Lower leg skin (tissue), 3 donors: ENCODE measurements at regions not wholly inside any gene's neighbourhood (a gene's known extent, or its start where the extent isn't known, plus 50 kb on each side); places are given as distances from the start of the nearest gene placed in this dataset.

Source experiments
- CTCF ChIP-seq, 3 donors: fragments of 450-650 bp; IDR thresholded peaks; one replicate each; pipeline ENCODE4 v1.5.1; 2016; ENCODE audit warnings: antibody characterized with exemption in 3 of 3, mild to moderate bottlenecking in 3 of 3, moderate library complexity in 2 of 3
- POLR2A ChIP-seq, 2 donors: fragments of 450-650 bp; IDR thresholded peaks; one replicate each; pipeline ENCODE4 v1.6.1; 2016 to 2017; ENCODE audit warnings: antibody characterized with exemption in 2 of 2, mild to moderate bottlenecking in 1 of 2, moderate library complexity in 1 of 2

GRCh38 chr18:11377766-11378540 lies 228.6 kb upstream of the PIEZO2 start:
- no peak for TF ChIP-seq CTCF (IDR thresholded peaks at IDR 0.05)
- TF ChIP-seq POLR2A (IDR thresholded peaks at IDR 0.05), result no peak
